Temporal lobe (tissue), 1 donor: ENCODE measurements at regions not wholly inside any gene's neighbourhood (a gene's known extent, or its start where the extent isn't known, plus 50 kb on each side); places are given as distances from the start of the nearest gene placed in this dataset. TPM values are rescaled to one million over a fixed set of nuclear protein-coding genes. Genes with fewer than 3 reads are reported as not detected.

Experiments used
- small RNA-seq: library from RNA; depleted of rRNA; stranded (forward); fragments of <200 nt; gene quantifications from one replicate; pipeline ENCODE3, GENCODE V24; 2014; ENCODE audit warnings: low replicate concordance

Small RNA genes lying in the stretch of these regions (small RNA-seq; reads per million reads assigned to genes)
- not detected for gene NANOGP3
